OCI-LY7 (cell line): ENCODE measurements at regions not wholly inside any gene's neighbourhood (a gene's known extent, or its start where the extent isn't known, plus 50 kb on each side); places are given as distances from the start of the nearest gene placed in this dataset.

Experiments
- BruUV-seq: library from RNA; stranded (reverse); fragments of 400-500 nt; replicated peaks from 2 replicates; lab custom pipeline; 2021; lab: Mats Ljungman, UMichigan
- CTCF ChIA-PET: fragments of 300-600 bp; sonication (Branson Sonifier 250); formaldehyde crosslinking; loops from one replicate; lab custom pipeline; 2022; ENCODE audit warnings: antibody characterized with exemption; ENCODE audit not compliant: unreplicated experiment; lab: Charles Lee
- POLR2A ChIA-PET: fragments of 300-600 bp; sonication (Branson Sonifier 250); formaldehyde crosslinking; loops from one replicate; lab custom pipeline; 2022; ENCODE audit warnings: antibody characterized with exemption; lab: Charles Lee
- DNase-seq: peaks from one replicate; pipeline ENCODE4 v3.0.0-alpha.2; 2015; ENCODE audit warnings: low spot score
- H2AFZ ChIP-seq: fragments of 200-600 bp; sonication (generic), shearing (Covaris generic); 2 replicates; pipeline ENCODE4 v1.6.1; 2014; ENCODE audit warnings: mild to moderate bottlenecking, antibody characterized with exemption, low read length, moderate library complexity
- H3K27ac ChIP-seq: fragments of 200-600 bp; sonication (generic); 2 replicates; pipeline ENCODE4 v1.5.1; 2014; ENCODE audit warnings: mixed run types, low read depth, mild to moderate bottlenecking, moderate library complexity, low read length, inconsistent platforms; ENCODE audit not compliant: poor library complexity, severe bottlenecking
- H3K36me3 ChIP-seq: fragments of 200-600 bp; sonication (generic); 2 replicates; pipeline ENCODE4 v1.6.1; 2014; ENCODE audit warnings: mild to moderate bottlenecking, antibody characterized with exemption, low read length, moderate library complexity, mixed read lengths; ENCODE audit not compliant: insufficient read depth
- H3K4me1 ChIP-seq: fragments of 200-600 bp; sonication (generic); 2 replicates; pipeline ENCODE4 v1.5.1; 2014; ENCODE audit warnings: mild to moderate bottlenecking, low read length; ENCODE audit not compliant: insufficient read depth, poor library complexity, severe bottlenecking
- H3K4me2 ChIP-seq: fragments of 200-600 bp; sonication (generic); 2 replicates; pipeline ENCODE4 v1.6.1; 2014; ENCODE audit warnings: mild to moderate bottlenecking, low read length
- H3K4me3 ChIP-seq: fragments of 200-600 bp; sonication (generic); 2 replicates; pipeline ENCODE4 v1.5.1; 2014; ENCODE audit warnings: mild to moderate bottlenecking, low read depth, low read length; ENCODE audit not compliant: poor library complexity, severe bottlenecking
- H3K79me2 ChIP-seq: fragments of 200-600 bp; sonication (generic); 2 replicates; pipeline ENCODE4 v1.6.1; 2016; ENCODE audit warnings: low read depth, mild to moderate bottlenecking, low read length, moderate library complexity, mixed read lengths; ENCODE audit not compliant: insufficient read depth
- H3K9me2 ChIP-seq: fragments of 200-600 bp; sonication (generic); 2 replicates; pipeline ENCODE4 v1.6.1; 2016; ENCODE audit warnings: mild to moderate bottlenecking, low read length, mixed read lengths; ENCODE audit not compliant: insufficient read depth
- H3K9me3 ChIP-seq: fragments of 200-600 bp; sonication (generic); 2 replicates; pipeline ENCODE4 v1.6.1; 2014; ENCODE audit warnings: mild to moderate bottlenecking, mixed run types, low read length, mixed read lengths
- H4K20me1 ChIP-seq: fragments of 200-600 bp; sonication (generic); 2 replicates; pipeline ENCODE4 v1.6.1; 2014; ENCODE audit warnings: mild to moderate bottlenecking, antibody characterized with exemption, low read length, moderate library complexity, mixed read lengths; ENCODE audit not compliant: insufficient read depth
- CTCF ChIP-seq: fragments of 200-600 bp; sonication (generic); conservative IDR thresholded peaks from 2 replicates; pipeline ENCODE4 v1.5.1; 2014; ENCODE audit warnings: mild to moderate bottlenecking, antibody characterized with exemption, low read length, moderate library complexity, mixed read lengths
- EZH2phosphoT487 ChIP-seq: fragments of 200-600 bp; sonication (generic); IDR thresholded peaks from 2 replicates; pipeline ENCODE4 v1.6.1; 2018; ENCODE audit warnings: low read depth, borderline replicate concordance, mild to moderate bottlenecking, mixed run types, antibody characterized with exemption, low read length, moderate library complexity, mixed read lengths
- intact Hi-C: fragments of 100-400 bp; cut with micrococcal nuclease; formaldehyde crosslinking; loops from one replicate; pipeline ENCODE4 v1.10.0; 2022; ENCODE audit not compliant: unreplicated experiment

DNA sequence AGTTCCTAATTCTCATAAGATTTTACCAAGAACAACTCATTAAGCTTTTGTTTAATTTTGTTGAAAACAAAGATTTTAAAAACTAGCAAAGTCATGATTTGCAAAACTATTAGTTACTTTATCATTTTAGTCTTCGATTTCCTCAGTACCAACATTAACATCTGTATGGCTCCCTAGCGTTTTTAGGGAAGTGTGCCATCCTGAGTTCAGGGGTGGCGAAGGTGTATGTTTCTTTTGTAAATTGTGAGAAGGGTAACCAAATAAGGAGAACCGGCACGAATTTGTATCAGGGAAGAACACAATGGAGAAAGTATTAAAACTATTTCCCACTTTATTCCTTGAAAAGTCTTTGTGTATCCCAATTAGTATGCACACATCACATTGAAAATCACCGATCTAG is 419.9 kb downstream of the DSC3 start:
- Histone ChIP-seq H3K4me2 (no peak overlapping the region), H3K4me3 (no peak overlapping the region), H3K27ac (no peak overlapping the region), H3K4me1 (no peaks in the 10 kb centered on the region), H3K79me2 (no peaks in the 10 kb centered on the region), H3K36me3 (no peaks in the 10 kb centered on the region), H4K20me1 (no peaks in the 10 kb centered on the region), H2AFZ (no peak overlapping the region), H3K9me3 (no peaks in the 10 kb centered on the region), H3K9me2 (no peaks in the 10 kb centered on the region)
- TF ChIP-seq CTCF (no peak), EZH2phosphoT487 (no peak)
- no TSS peak for BruUV-seq
- ChIA-PET CTCF (no interaction called here), POLR2A (no interaction called here)
- no peak for DNase-seq
- intact Hi-C loops: no loop called here

- ChIA-PET CTCF (no interaction called here), POLR2A (no interaction called here)
- Histone ChIP-seq H3K27ac (no peak overlapping the region), H3K4me2 (no peak overlapping the region), H3K36me3 (no peaks in the 10 kb centered on the region), H3K79me2 (no peaks in the 10 kb centered on the region), H3K4me1 (no peaks in the 10 kb centered on the region), H3K9me2 (no peaks in the 10 kb centered on the region), H2AFZ (no peak overlapping the region), H4K20me1 (no peaks in the 10 kb centered on the region), H3K4me3 (no peak overlapping the region), H3K9me3 (no peaks in the 10 kb centered on the region)
- no TSS peak for BruUV-seq
- DNase-seq: no peak
- intact Hi-C loops: no loop called here
- TF ChIP-seq CTCF (no peak), EZH2phosphoT487 (no peak)
Measured at GRCh38 chr18:30622104-30622503, 420.4 kb downstream of the DSC3 start.

DNA sequence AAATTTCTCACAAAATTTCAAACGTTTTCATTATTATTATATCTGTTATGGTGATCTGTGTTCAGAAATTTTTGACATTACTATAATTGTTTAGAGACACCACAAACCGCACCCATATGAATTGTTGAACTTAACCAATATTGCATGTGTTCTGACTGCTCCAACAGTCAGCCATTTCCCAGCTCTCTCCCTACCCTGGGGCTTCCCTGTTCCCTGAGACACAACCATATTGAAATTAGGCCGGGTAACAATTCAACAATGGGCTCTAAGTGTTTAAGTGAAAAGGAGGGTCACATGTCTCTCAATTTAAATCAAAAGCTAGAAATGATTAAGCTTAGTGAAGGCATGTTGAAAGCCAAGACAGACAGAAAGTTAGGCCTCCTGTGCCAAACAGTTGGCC is 424.0 kb downstream of the DSC3 start:
- intact Hi-C loops: no loop called here
- Histone ChIP-seq H4K20me1 (no peaks in the 10 kb centered on the region), H3K36me3 (no peaks in the 10 kb centered on the region), H3K79me2 (no peaks in the 10 kb centered on the region), H2AFZ (no peak overlapping the region), H3K9me2 (no peaks in the 10 kb centered on the region), H3K9me3 (no peaks in the 10 kb centered on the region), H3K27ac (no peak overlapping the region), H3K4me1 (no peaks in the 10 kb centered on the region), H3K4me2 (no peak overlapping the region), H3K4me3 (no peak overlapping the region)
- ChIA-PET CTCF (no interaction called here), POLR2A (no interaction called here)
- DNase-seq: no peak
- no TSS peak for BruUV-seq
- TF ChIP-seq EZH2phosphoT487 (no peak), CTCF (no peak)
